Skeletal muscle satellite cell (primary cell): ENCODE measurements at regions not wholly inside any gene's neighbourhood (a gene's known extent, or its start where the extent isn't known, plus 50 kb on each side); places are given as distances from the start of the nearest gene placed in this dataset.

ENCODE experiments used
- H3K27me3 ChIP-seq: 2 replicates; pipeline ENCODE4 v1.7.0; 2013; ENCODE audit warnings: low read length; ENCODE audit not compliant: control insufficient read depth, insufficient read depth
- H3K36me3 ChIP-seq: 2 replicates; pipeline ENCODE4 v1.7.0; 2013; ENCODE audit warnings: mild to moderate bottlenecking, control low read depth, low read length; ENCODE audit not compliant: insufficient read depth
- H3K4me1 ChIP-seq: 2 replicates; pipeline ENCODE4 v1.7.0; 2013; ENCODE audit warnings: low read length; ENCODE audit not compliant: control insufficient read depth, insufficient read depth
- H3K4me2 ChIP-seq: 2 replicates; pipeline ENCODE4 v1.7.0; 2013; ENCODE audit warnings: mild to moderate bottlenecking, low read length
- H3K4me3 ChIP-seq: 2 replicates; pipeline ENCODE4 v1.7.0; 2013; ENCODE audit warnings: low read length
- H3K9ac ChIP-seq: 2 replicates; pipeline ENCODE4 v1.7.0; 2013; ENCODE audit warnings: mild to moderate bottlenecking, low read depth, low read length, moderate library complexity
- H3K9me3 ChIP-seq: replicated peaks from 2 replicates; pipeline ENCODE4 v1.7.0; 2013; ENCODE audit warnings: mild to moderate bottlenecking, control low read depth, low read length

- Histone ChIP-seq H3K9ac (no peak overlapping the region), H3K36me3 (no peaks in the 10 kb centered on the region), H3K9me3 (no peaks in the 10 kb centered on the region), H3K4me2 (no peak overlapping the region), H3K4me3 (no peak overlapping the region), H3K4me1 (no peaks in the 10 kb centered on the region), H3K27me3 (peaks cover 7% of the 10 kb centered on the region)
These were observed 357.2 kb downstream of the COL11A1 start for GRCh38 chr1:102751111-102751510.

GRCh38 chr1:102742426-102742825, 365.9 kb downstream of the COL11A1 start:
- Histone ChIP-seq H3K4me1 (peaks cover 21% of the 10 kb centered on the region), H3K27me3 (no peaks in the 10 kb centered on the region), H3K36me3 (no peaks in the 10 kb centered on the region), H3K4me2 (peak overlapping the region; percentile 32), H3K4me3 (no peak overlapping the region), H3K9ac (no peak overlapping the region), H3K9me3 (no peaks in the 10 kb centered on the region)

DNA sequence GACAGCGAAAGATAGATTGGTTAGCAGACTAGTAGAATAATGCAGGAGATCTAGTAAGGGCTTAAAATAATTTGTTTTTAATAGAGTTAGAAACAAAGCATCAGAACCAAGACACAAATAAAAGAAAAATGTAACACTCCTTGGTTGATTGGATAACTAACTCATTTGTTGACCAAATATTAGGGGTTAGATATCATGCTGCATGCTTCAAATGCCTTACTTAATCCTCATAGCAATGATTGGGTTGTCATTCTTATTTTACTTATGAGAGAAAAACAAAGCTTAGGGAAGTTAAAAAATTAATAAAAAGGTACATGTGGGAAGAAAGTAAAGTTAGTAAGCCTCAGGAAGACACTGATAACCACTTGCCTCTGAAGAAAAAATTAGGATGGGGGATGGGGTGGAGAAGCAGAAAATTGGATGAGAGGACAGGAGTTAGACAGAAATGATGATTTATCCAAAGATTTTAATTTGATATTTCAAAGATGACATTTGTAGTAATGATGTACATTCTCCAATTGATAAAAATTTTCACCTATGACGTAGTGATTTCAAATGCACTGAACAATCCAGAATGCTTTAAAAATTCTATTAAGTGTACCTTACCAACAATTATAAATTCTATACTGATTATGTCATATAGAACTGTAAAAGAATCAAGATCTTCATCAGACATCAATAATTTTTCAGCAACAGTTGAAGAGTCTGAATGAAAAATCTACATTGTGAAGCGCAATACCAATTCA, 374.7 kb downstream of the COL11A1 start:
- H3K4me1 ChIP-seq: peaks cover 10% of the 10 kb centered on the region
- H3K9ac ChIP-seq: no peak overlapping the region
- H3K4me2 ChIP-seq: no peak overlapping the region
- no peaks in the 10 kb centered on the region for H3K36me3 ChIP-seq
- no peak overlapping the region for H3K4me3 ChIP-seq
- H3K27me3 ChIP-seq: no peaks in the 10 kb centered on the region
- H3K9me3 ChIP-seq: no peaks in the 10 kb centered on the region

DNA sequence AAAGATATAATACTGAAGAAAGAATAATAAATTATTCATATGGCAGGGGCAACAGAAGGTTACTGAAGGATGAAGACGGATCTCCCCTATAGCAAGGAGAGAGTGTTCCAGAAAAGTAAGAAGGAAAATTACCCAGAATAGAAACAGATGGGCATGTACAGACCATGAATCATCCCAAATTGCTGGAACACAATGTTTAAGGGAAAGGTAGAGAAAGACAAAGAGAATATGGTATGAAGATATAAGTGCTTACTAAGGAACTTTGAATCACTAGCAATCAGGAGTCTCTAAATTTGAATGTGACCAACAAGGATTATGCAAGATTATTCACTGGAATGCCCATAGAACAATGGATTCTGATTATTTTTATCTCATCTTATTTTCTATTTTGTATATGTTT, 375.4 kb downstream of the COL11A1 start:
- no peak overlapping the region for H3K4me2 ChIP-seq
- H3K4me3 ChIP-seq: no peak overlapping the region
- no peaks in the 10 kb centered on the region for H3K27me3 ChIP-seq
- no peaks in the 10 kb centered on the region for H3K36me3 ChIP-seq
- peaks cover 10% of the 10 kb centered on the region for H3K4me1 ChIP-seq
- H3K9me3 ChIP-seq: no peaks in the 10 kb centered on the region
- no peak overlapping the region for H3K9ac ChIP-seq

GRCh38 chr1:102726417-102726816, 381.9 kb downstream of the COL11A1 start:
- H3K36me3 ChIP-seq: no peaks in the 10 kb centered on the region
- H3K4me2 ChIP-seq: no peak overlapping the region
- no peaks in the 10 kb centered on the region for H3K9me3 ChIP-seq
- H3K27me3 ChIP-seq: no peaks in the 10 kb centered on the region
- no peaks in the 10 kb centered on the region for H3K4me1 ChIP-seq
- H3K9ac ChIP-seq: no peak overlapping the region
- H3K4me3 ChIP-seq: no peak overlapping the region

- Histone ChIP-seq H3K27me3 (no peaks in the 10 kb centered on the region), H3K9me3 (no peaks in the 10 kb centered on the region), H3K4me1 (no peaks in the 10 kb centered on the region), H3K4me2 (no peak overlapping the region), H3K36me3 (no peaks in the 10 kb centered on the region), H3K4me3 (no peak overlapping the region), H3K9ac (no peak overlapping the region)
These were observed 383.6 kb downstream of the COL11A1 start for GRCh38 chr1:102724741-102725140.

DNA sequence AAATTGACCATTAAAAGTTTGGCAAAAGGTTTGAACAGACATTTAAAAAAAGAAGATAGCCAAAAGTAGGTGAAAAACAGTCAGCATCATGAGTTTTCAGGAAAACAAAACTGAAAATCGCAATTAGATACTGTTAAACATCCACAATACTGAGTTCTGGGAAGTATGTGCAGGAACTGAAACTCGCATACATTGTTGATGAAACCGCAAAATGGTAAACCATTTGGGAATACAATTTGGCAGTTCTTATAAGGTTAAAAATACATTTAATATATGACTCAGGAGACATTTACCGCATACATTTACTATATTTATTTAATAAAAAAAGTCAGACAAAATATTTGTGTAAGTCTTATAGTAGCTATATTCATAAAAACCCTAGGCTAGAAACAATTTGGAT, 393.2 kb downstream of the COL11A1 start:
- Histone ChIP-seq H3K9me3 (no peaks in the 10 kb centered on the region), H3K36me3 (no peaks in the 10 kb centered on the region), H3K4me2 (no peak overlapping the region), H3K27me3 (no peaks in the 10 kb centered on the region), H3K4me1 (no peaks in the 10 kb centered on the region), H3K9ac (no peak overlapping the region), H3K4me3 (no peak overlapping the region)

DNA sequence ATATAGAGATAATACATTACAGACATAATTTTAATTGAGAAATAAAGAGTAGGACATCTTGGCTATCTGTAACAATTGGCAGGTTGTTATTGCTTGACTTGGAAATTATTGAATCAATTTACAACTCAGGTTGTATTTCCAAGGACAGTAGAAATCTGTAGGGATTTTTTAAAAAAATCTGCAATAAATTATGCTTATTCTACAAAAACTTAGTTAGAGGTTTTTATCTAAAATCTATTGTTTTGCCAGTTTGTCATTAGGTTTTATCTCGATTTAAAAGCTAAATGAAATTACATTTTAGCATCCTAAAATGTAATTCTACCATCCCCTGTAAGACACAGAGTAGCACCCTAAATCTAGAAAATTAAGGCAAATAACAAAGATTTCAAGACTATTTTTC, 408.8 kb downstream of the COL11A1 start:
- Histone ChIP-seq H3K9me3 (no peaks in the 10 kb centered on the region), H3K27me3 (no peaks in the 10 kb centered on the region), H3K4me2 (no peak overlapping the region), H3K9ac (no peak overlapping the region), H3K36me3 (no peaks in the 10 kb centered on the region), H3K4me3 (no peak overlapping the region), H3K4me1 (no peaks in the 10 kb centered on the region)

DNA sequence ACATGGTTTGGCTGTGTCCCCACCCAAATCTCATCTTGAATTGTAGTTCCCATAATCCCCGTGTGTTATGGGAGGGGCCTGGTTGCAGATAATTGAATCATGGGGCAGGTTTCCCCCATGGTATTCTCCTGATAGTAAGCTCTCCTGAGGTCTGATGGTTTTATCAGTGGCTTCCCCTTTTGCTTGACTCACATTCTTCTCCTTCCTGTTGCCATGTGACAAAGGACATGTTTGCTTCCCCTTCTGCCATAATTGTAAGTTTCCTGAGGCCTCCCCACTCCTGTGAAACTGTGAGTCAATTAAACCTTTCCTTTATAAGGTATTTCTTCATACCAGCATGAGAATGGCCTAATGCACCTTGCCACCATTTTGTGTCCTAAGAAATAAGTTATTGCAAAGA, 415.0 kb downstream of the COL11A1 start:
- H3K27me3 ChIP-seq: no peaks in the 10 kb centered on the region

GRCh38 chr1:102691592-102692090, 416.7 kb downstream of the COL11A1 start:
- Histone ChIP-seq H3K36me3 (no peaks in the 10 kb centered on the region), H3K27me3 (no peaks in the 10 kb centered on the region), H3K4me3 (no peak overlapping the region), H3K4me2 (no peak overlapping the region), H3K4me1 (no peaks in the 10 kb centered on the region), H3K9ac (no peak overlapping the region), H3K9me3 (no peaks in the 10 kb centered on the region)

More for the DNA sequence above, 415.0 kb downstream of the COL11A1 start:
- H3K4me2 ChIP-seq: no peak overlapping the region
- H3K4me3 ChIP-seq: no peak overlapping the region
- no peak overlapping the region for H3K9ac ChIP-seq
- no peaks in the 10 kb centered on the region for H3K36me3 ChIP-seq
- no peaks in the 10 kb centered on the region for H3K4me1 ChIP-seq
- no peaks in the 10 kb centered on the region for H3K9me3 ChIP-seq

DNA sequence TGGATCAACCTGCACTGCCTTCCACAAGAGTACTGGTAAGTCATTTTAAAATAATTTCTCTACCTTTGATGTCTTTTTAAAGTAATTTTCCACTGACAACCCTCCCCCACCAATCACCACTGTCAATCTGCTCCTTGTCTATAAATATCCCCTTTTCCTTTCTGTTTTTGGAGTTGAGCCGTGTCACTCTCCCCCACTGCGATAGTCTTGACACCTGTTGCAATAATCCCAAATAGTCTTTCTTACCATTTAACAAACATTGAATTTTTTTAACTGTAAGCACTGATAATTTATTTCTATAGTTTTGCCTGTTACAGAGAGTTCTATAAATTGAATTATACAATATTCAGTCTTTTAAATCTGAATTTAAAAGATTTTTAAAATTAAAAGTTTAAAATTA, 420.9 kb downstream of the COL11A1 start:
- no peaks in the 10 kb centered on the region for H3K36me3 ChIP-seq
- no peaks in the 10 kb centered on the region for H3K9me3 ChIP-seq
- no peaks in the 10 kb centered on the region for H3K27me3 ChIP-seq
- no peak overlapping the region for H3K4me3 ChIP-seq
- no peak overlapping the region for H3K9ac ChIP-seq
- H3K4me1 ChIP-seq: no peaks in the 10 kb centered on the region
- no peak overlapping the region for H3K4me2 ChIP-seq

GRCh38 chr1:102661481-102661880, 446.8 kb downstream of the COL11A1 start:
- Histone ChIP-seq H3K36me3 (no peaks in the 10 kb centered on the region), H3K9me3 (no peaks in the 10 kb centered on the region), H3K4me2 (no peak overlapping the region), H3K4me3 (no peak overlapping the region), H3K9ac (no peak overlapping the region), H3K4me1 (no peaks in the 10 kb centered on the region), H3K27me3 (no peaks in the 10 kb centered on the region)
